GM19395 (cell line): ENCODE measurements at regions not wholly inside any gene's neighbourhood (a gene's known extent, or its start where the extent isn't known, plus 50 kb on each side); places are given as distances from the start of the nearest gene placed in this dataset.
"Not testable (repeated sequence)": the region's sequence is repeated elsewhere in the genome, so short reads cannot be mapped to it uniquely, and the experiment has no call there.

Experiments used
- ATAC-seq: cut with Tn5 transposase; IDR thresholded peaks from one replicate; pipeline ENCODE4 v1.9.1; 2021; ENCODE audit warnings: mild to moderate bottlenecking, moderate library complexity; ENCODE audit not compliant: unreplicated experiment

- no peak for ATAC-seq
Measured at GRCh38 chr2:217601601-217602000, 401.2 kb downstream of the TNS1 start.

- no peak for ATAC-seq
Measured at GRCh38 chr2:217599906-217600305, 402.9 kb downstream of the TNS1 start.

- no peak for ATAC-seq
Measured at GRCh38 chr2:217597681-217598080, 405.1 kb downstream of the TNS1 start.

- ATAC-seq = no peak
Measured at GRCh38 chr2:217597145-217597544, 405.6 kb downstream of the TNS1 start.

- peak; percentile 80 for ATAC-seq
Measured at GRCh38 chr2:217593732-217594131, 409.1 kb downstream of the TNS1 start.

- ATAC-seq = no peak
Measured at GRCh38 chr2:217588266-217588665, 414.5 kb downstream of the TNS1 start.

GRCh38 chr2:217585362-217585761, 417.4 kb downstream of the TNS1 start:
- no peak for ATAC-seq

GRCh38 chr2:217580407-217580806, 422.4 kb downstream of the TNS1 start:
- not testable (repeated sequence) for ATAC-seq

GRCh38 chr2:217573571-217573970, 429.2 kb downstream of the TNS1 start:
- ATAC-seq = no peak

- ATAC-seq = no peak
Measured at GRCh38 chr2:217570394-217570793, 432.4 kb downstream of the TNS1 start.

- no peak for ATAC-seq
Measured at GRCh38 chr2:217568289-217568971, 434.4 kb downstream of the TNS1 start.

GRCh38 chr2:217563565-217563964, 439.2 kb downstream of the TNS1 start:
- no peak for ATAC-seq

GRCh38 chr2:217562871-217563480, 439.8 kb downstream of the TNS1 start:
- no peak for ATAC-seq

- no peak for ATAC-seq
Measured at GRCh38 chr2:217559084-217559483, 443.7 kb downstream of the TNS1 start.

- no peak for ATAC-seq
Measured at GRCh38 chr2:217555081-217555876, 447.5 kb downstream of the TNS1 start.

GRCh38 chr2:217553679-217554078, 449.1 kb downstream of the TNS1 start:
- ATAC-seq = no peak

GRCh38 chr2:217553202-217553601, 449.6 kb downstream of the TNS1 start:
- no peak for ATAC-seq

GRCh38 chr2:217552081-217552480, 450.7 kb downstream of the TNS1 start:
- no peak for ATAC-seq

- no peak for ATAC-seq
Measured at GRCh38 chr2:217551252-217551899, 451.4 kb downstream of the TNS1 start.

- ATAC-seq = no peak
Measured at GRCh38 chr2:217539126-217539525, 463.7 kb downstream of the TNS1 start.

- no peak for ATAC-seq
Measured at GRCh38 chr2:217538719-217539118, 464.1 kb downstream of the TNS1 start.
